ENCODE measurements at regions not wholly inside any gene's neighbourhood (a gene's known extent, or its start where the extent isn't known, plus 50 kb on each side); places are given as distances from the start of the nearest gene placed in this dataset.

GRCh38 chrX:22424122-22424915 is 151.6 kb downstream of the CBLL2 start:
- no peaks in the 10 kb centered on the region for H3K4me1 Mint-ChIP-seq (ENCODE audit: unreplicated experiment)
- H3K4me3 Mint-ChIP-seq (ENCODE audit: unreplicated experiment), result no peak overlapping the region
- H3K9me3 Mint-ChIP-seq (ENCODE audit: unreplicated experiment), result no peaks in the 10 kb centered on the region
- no peak for DNase-seq (ENCODE audit: low spot score)
- no peaks in the 10 kb centered on the region for H3K36me3 Mint-ChIP-seq (ENCODE audit: low read depth, unreplicated experiment)
- no peaks in the 10 kb centered on the region for H3K27me3 Mint-ChIP-seq (ENCODE audit: unreplicated experiment)
- no peak overlapping the region for H3K27ac Mint-ChIP-seq (ENCODE audit: unreplicated experiment)
- TF ChIP-seq CTCF (IDR thresholded peaks at IDR 0.05; ENCODE audit: unreplicated experiment), result no peak

DNA sequence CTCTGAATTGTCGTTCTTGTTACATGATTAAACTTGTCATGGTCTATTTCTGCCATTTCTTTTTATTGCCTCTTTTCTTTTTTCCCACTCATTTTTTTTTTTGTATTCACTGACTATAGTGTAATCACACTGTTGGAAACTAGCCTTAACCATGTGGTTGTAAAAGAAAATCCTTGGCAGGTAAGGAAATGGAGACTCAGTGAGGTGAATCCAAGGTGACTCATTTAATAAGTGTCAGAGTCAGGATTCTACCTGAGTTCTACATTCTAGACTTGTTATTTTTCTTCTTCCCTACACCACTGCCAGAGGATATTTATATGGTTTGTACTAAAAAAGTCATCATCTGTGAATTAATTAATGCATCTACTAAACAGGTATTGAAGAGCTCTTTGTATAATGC is 152.2 kb downstream of the CBLL2 start:
- no peaks in the 10 kb centered on the region for H3K36me3 Mint-ChIP-seq (ENCODE audit: low read depth, unreplicated experiment)
- H3K4me1 Mint-ChIP-seq (ENCODE audit: unreplicated experiment), result no peaks in the 10 kb centered on the region
- no peaks in the 10 kb centered on the region for H3K27me3 Mint-ChIP-seq (ENCODE audit: unreplicated experiment)
- H3K4me3 Mint-ChIP-seq (ENCODE audit: unreplicated experiment), result no peak overlapping the region
- no peak for TF ChIP-seq CTCF (IDR thresholded peaks at IDR 0.05; ENCODE audit: unreplicated experiment)
- no peaks in the 10 kb centered on the region for H3K9me3 Mint-ChIP-seq (ENCODE audit: unreplicated experiment)
- H3K27ac Mint-ChIP-seq (ENCODE audit: unreplicated experiment), result no peak overlapping the region
- DNase-seq (ENCODE audit: low spot score), result no peak

- H3K27ac Mint-ChIP-seq (ENCODE audit: unreplicated experiment), result no peak overlapping the region
- no peak for TF ChIP-seq CTCF (IDR thresholded peaks at IDR 0.05; ENCODE audit: unreplicated experiment)
- H3K4me3 Mint-ChIP-seq (ENCODE audit: unreplicated experiment), result no peak overlapping the region
- no peaks in the 10 kb centered on the region for H3K4me1 Mint-ChIP-seq (ENCODE audit: unreplicated experiment)
- H3K27me3 Mint-ChIP-seq (ENCODE audit: unreplicated experiment), result no peaks in the 10 kb centered on the region
- DNase-seq (ENCODE audit: low spot score), result no peak
- no peaks in the 10 kb centered on the region for H3K36me3 Mint-ChIP-seq (ENCODE audit: low read depth, unreplicated experiment)
- no peaks in the 10 kb centered on the region for H3K9me3 Mint-ChIP-seq (ENCODE audit: unreplicated experiment)
Measured at GRCh38 chrX:22429704-22430103, 157.0 kb downstream of the CBLL2 start.

GRCh38 chrX:22430701-22431100 is 158.0 kb downstream of the CBLL2 start:
- Mint-ChIP-seq H3K27me3 (ENCODE audit: unreplicated experiment) (no peaks in the 10 kb centered on the region), H3K4me1 (ENCODE audit: unreplicated experiment) (no peaks in the 10 kb centered on the region), H3K4me3 (ENCODE audit: unreplicated experiment) (no peak overlapping the region), H3K36me3 (ENCODE audit: low read depth, unreplicated experiment) (no peaks in the 10 kb centered on the region), H3K27ac (ENCODE audit: unreplicated experiment) (no peak overlapping the region), H3K9me3 (ENCODE audit: unreplicated experiment) (no peaks in the 10 kb centered on the region)
- DNase-seq (ENCODE audit: low spot score), result no peak
- no peak for TF ChIP-seq CTCF (IDR thresholded peaks at IDR 0.05; ENCODE audit: unreplicated experiment)

DNA sequence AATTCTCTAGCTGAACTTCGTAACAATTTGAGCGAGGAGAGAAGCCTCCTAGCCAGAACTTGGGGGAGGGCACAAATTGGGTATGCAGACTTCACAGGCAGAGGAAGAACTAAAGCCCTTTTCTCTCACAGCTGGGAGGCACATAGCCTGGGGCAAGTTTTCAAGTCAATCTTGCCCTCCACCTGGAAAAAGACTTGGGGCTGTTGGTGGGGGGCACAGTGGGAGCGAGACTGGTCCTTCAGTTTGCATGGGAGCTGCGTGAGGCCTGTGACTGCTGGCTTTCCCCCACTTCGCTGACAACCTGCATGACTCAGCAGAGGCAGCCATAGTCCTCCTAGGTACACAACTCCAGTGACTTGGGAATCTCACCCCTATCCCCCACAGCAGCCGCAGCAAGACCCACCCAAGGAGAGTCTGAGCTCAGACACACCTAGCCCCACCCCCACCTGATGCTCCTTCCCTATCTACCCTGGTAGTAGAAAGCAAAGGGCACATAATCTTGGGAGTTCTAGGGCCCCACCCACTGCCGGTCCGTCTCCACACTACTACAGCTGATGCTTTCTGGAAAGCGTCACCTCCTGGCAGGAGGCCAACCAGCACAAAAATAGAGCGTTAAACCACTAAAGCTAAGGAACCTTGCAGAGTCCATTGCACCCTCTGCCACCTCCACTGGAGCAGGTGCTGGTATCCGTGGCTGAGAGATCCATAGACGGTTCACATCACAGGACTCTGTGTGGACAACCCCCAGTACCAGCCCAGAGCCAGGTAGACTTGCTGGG is 160.8 kb downstream of the CBLL2 start:
- H3K27me3 Mint-ChIP-seq (ENCODE audit: unreplicated experiment), result no peaks in the 10 kb centered on the region
- DNase-seq (ENCODE audit: low spot score), result no peak
- no peak overlapping the region for H3K4me3 Mint-ChIP-seq (ENCODE audit: unreplicated experiment)
- no peaks in the 10 kb centered on the region for H3K4me1 Mint-ChIP-seq (ENCODE audit: unreplicated experiment)
- no peak for TF ChIP-seq CTCF (IDR thresholded peaks at IDR 0.05; ENCODE audit: unreplicated experiment)
- no peak overlapping the region for H3K27ac Mint-ChIP-seq (ENCODE audit: unreplicated experiment)
- no peaks in the 10 kb centered on the region for H3K9me3 Mint-ChIP-seq (ENCODE audit: unreplicated experiment)
- H3K36me3 Mint-ChIP-seq (ENCODE audit: low read depth, unreplicated experiment), result no peaks in the 10 kb centered on the region

All from endothelial cell (in vitro differentiated cells).